Gastroesophageal sphincter (tissue), 3 donors: ENCODE measurements at regions not wholly inside any gene's neighbourhood (a gene's known extent, or its start where the extent isn't known, plus 50 kb on each side); places are given as distances from the start of the nearest gene placed in this dataset.

Source experiments
- CTCF ChIP-seq, 4 experiments: fragments of 200-600 bp in 2 of 4; fragments of 450-650 bp in 2 of 4; sonication (generic) in 1 of 4; IDR thresholded peaks; one replicate each; pipeline ENCODE4 v1.5.1; 2017 to 2019; ENCODE audit warnings: antibody characterized with exemption in 4 of 4, mild to moderate bottlenecking in 2 of 4, moderate library complexity in 2 of 4
- POLR2A ChIP-seq, 2 donors: fragments of 450-650 bp; IDR thresholded peaks; one replicate each; pipeline ENCODE4 v1.6.1; 2017; ENCODE audit warnings: antibody characterized with exemption in 2 of 2, mild to moderate bottlenecking in 2 of 2, moderate library complexity in 1 of 2

GRCh38 chr5:18523380-18523779 is 889.1 kb downstream of the TAF11L14 start:
- TF ChIP-seq POLR2A (IDR thresholded peaks at IDR 0.05) (no peak), CTCF (IDR thresholded peaks at IDR 0.05) (no peak)
